SK-N-SH treated with all-trans-retinoic acid at 6 μM for 48 hours (cell line): ENCODE measurements at regions not wholly inside any gene's neighbourhood (a gene's known extent, or its start where the extent isn't known, plus 50 kb on each side); places are given as distances from the start of the nearest gene placed in this dataset.

Experiments used
- ESRRG ChIP-seq: fragments of 250-450 bp; sonication (Bioruptor Pico); IDR thresholded peaks from 2 replicates; pipeline ENCODE4 v1.6.1; 2021; ENCODE audit warnings: mild to moderate bottlenecking
- RARB ChIP-seq: fragments of 250-450 bp; sonication (Bioruptor Pico); IDR thresholded peaks from 2 replicates; pipeline ENCODE4 v1.8.0; 2021; ENCODE audit warnings: mild to moderate bottlenecking, moderate library complexity
- ZC3H10 ChIP-seq: fragments of 250-450 bp; sonication (Bioruptor Pico); IDR thresholded peaks from 2 replicates; pipeline ENCODE4 v1.5.1; 2021; ENCODE audit warnings: mild to moderate bottlenecking, moderate library complexity
- ZFP3 ChIP-seq: fragments of 250-450 bp; sonication (Bioruptor Pico); IDR thresholded peaks from 2 replicates; pipeline ENCODE4 v1.5.0; 2020; ENCODE audit warnings: mild to moderate bottlenecking, moderate library complexity
- ZFP30 ChIP-seq: fragments of 450-650 bp; formaldehyde crosslinking; IDR thresholded peaks from 2 replicates; pipeline ENCODE4 v1.5.0; 2022; ENCODE audit warnings: mild to moderate bottlenecking, moderate library complexity
- ZNF565 ChIP-seq: fragments of 450-650 bp; formaldehyde crosslinking; conservative IDR thresholded peaks from 2 replicates; pipeline ENCODE4 v1.5.0; 2020; ENCODE audit warnings: low read depth, mild to moderate bottlenecking, moderate library complexity
- ZNF8 ChIP-seq: fragments of 450-650 bp; formaldehyde crosslinking; IDR thresholded peaks from 2 replicates; pipeline ENCODE4 v1.5.0; 2020; ENCODE audit warnings: mild to moderate bottlenecking, moderate library complexity
- TF ChIP-seq, protein P1 (sequence below): fragments of 250-450 bp; sonication (Bioruptor Pico); IDR thresholded peaks from 2 replicates; pipeline ENCODE4 v1.5.1; 2021; ENCODE audit warnings: mild to moderate bottlenecking, moderate library complexity

DNA sequence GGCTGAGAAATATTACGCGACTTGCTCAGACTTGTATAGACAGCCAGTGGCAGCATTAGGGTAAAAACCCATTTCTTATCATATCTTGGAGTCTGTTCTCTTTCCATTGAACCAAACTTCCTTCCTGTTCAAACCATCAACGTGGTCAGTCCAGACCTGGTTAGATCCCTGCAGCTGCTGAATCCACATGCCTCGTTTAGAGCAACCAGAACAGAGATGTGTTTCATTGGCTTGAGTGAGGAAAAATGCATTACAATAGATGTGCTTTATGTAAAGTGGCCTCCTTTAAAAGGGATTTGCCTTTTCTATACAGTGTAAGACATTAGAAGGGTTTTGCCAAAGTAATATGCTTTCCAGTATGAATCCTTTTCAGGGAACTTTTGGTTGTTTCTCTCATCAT lies 232.4 kb downstream of the MEIS1 start:
- TF ChIP-seq, protein P1, sequence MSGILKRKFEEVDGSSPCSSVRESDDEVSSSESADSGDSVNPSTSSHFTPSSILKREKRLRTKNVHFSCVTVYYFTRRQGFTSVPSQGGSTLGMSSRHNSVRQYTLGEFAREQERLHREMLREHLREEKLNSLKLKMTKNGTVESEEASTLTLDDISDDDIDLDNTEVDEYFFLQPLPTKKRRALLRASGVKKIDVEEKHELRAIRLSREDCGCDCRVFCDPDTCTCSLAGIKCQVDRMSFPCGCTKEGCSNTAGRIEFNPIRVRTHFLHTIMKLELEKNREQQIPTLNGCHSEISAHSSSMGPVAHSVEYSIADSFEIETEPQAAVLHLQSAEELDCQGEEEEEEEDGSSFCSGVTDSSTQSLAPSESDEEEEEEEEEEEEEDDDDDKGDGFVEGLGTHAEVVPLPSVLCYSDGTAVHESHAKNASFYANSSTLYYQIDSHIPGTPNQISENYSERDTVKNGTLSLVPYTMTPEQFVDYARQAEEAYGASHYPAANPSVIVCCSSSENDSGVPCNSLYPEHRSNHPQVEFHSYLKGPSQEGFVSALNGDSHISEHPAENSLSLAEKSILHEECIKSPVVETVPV = no peak
- TF ChIP-seq ESRRG (CRISPR knock-in tag) (no peak), ZC3H10 (CRISPR knock-in tag) (no peak), ZNF8 (CRISPR knock-in tag) (no peak), ZFP3 (CRISPR knock-in tag) (no peak), ZFP30 (CRISPR knock-in tag) (no peak), RARB (no peak), ZNF565 (CRISPR knock-in tag) (no peak)
